H1 (cell line): ENCODE measurements at regions not wholly inside any gene's neighbourhood (a gene's known extent, or its start where the extent isn't known, plus 50 kb on each side); places are given as distances from the start of the nearest gene placed in this dataset.

Source experiments
- BRCA1 ChIP-seq: IDR thresholded peaks from 2 replicates; pipeline ENCODE4 v1.6.1; 2012; ENCODE audit warnings: low read depth, low read length, improper control_type of control experiment

DNA sequence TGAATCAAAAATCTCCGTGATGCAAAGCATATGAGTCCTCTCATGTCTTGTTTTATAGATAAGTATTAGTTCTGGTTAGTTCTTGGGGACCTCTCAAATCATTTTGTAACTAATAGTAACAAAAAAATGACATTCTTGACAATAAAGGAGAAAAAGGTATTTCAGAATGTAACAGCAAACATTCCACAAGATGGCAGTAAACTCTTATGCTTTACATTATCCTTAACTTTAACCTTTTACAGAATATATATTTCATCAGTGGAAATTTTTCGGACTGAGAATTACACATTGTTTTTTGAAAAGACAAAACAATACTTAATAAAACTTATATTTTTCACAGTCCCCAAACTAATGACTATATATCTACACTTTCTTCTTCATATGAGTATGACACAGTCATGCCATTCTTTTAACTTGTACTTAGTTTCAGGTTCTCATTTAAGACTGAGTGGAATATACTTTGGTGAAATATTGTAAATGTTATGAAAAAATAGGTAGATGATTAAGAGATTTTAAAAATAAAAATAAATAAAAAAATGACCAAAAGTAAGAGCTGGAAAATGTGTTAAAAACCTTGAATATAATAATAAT lies 142.9 kb upstream of the NXPH2 start (continued):
- no peak for TF ChIP-seq BRCA1
